HEK293 (cell line): ENCODE measurements at regions not wholly inside any gene's neighbourhood (a gene's known extent, or its start where the extent isn't known, plus 50 kb on each side); places are given as distances from the start of the nearest gene placed in this dataset.

Source experiments
- ATF2 ChIP-seq: fragments of 450-650 bp; formaldehyde crosslinking; IDR thresholded peaks from 2 replicates; pipeline ENCODE4 v1.5.1; 2016; ENCODE audit warnings: missing biosample characterization, missing genetic modification characterization, low read depth
- CTCF ChIP-seq: fragments of 450-650 bp; formaldehyde crosslinking; IDR thresholded peaks from 2 replicates; pipeline ENCODE4 v1.5.1; 2016; ENCODE audit warnings: missing biosample characterization, missing genetic modification characterization
- ELK4 ChIP-seq: IDR thresholded peaks from 2 replicates; pipeline ENCODE4 v1.6.1; 2011; ENCODE audit warnings: mild to moderate bottlenecking, low read depth, low read length, borderline replicate concordance
- PRDM2 ChIP-seq: fragments of 450-650 bp; formaldehyde crosslinking; IDR thresholded peaks from 2 replicates; pipeline ENCODE4 v1.5.1; 2016; ENCODE audit warnings: missing biosample characterization, missing genetic modification characterization, borderline replicate concordance
- TCF7L2 ChIP-seq: IDR thresholded peaks from 2 replicates; pipeline ENCODE4 v1.6.1; 2011; ENCODE audit warnings: low read depth, mild to moderate bottlenecking, inconsistent platforms, low read length, moderate library complexity, borderline replicate concordance
- ZBTB21 ChIP-seq: fragments of 450-650 bp; formaldehyde crosslinking; IDR thresholded peaks from 2 replicates; pipeline ENCODE4 v1.5.1; 2017; ENCODE audit warnings: missing biosample characterization, missing genetic modification characterization
- ZNF175 ChIP-seq: fragments of 450-650 bp; formaldehyde crosslinking; IDR thresholded peaks from 2 replicates; pipeline ENCODE4 v1.5.1; 2016; ENCODE audit warnings: missing biosample characterization, missing genetic modification characterization
- ZNF639 ChIP-seq: fragments of 450-650 bp; formaldehyde crosslinking; IDR thresholded peaks from 2 replicates; pipeline ENCODE4 v1.5.1; 2016; ENCODE audit warnings: missing biosample characterization, missing genetic modification characterization

- no peak for TF ChIP-seq ZNF639 (tag by site-specific recombination)
- TF ChIP-seq ATF2 (tag by site-specific recombination): no peak
- TF ChIP-seq ELK4: no peak
- TF ChIP-seq CTCF (tag by site-specific recombination): no peak
- TF ChIP-seq PRDM2: no peak
- TF ChIP-seq TCF7L2: no peak
- TF ChIP-seq ZNF175 (tag by site-specific recombination): no peak
- no peak for TF ChIP-seq ZBTB21 (tag by site-specific recombination)
These were observed 186.2 kb downstream of the CYP26B1 start for GRCh38 chr2:71961289-71962027.
